DND-41 (cell line): ENCODE measurements at regions not wholly inside any gene's neighbourhood (a gene's known extent, or its start where the extent isn't known, plus 50 kb on each side); places are given as distances from the start of the nearest gene placed in this dataset.
A peak's percentile ranks its signal among the peaks of the same experiment; 100 is the strongest.

Experiments
- ATAC-seq: fragments of 200-7000 bp; cut with Tn5 transposase; 3 replicates; pipeline ENCODE4 v1.9.1; 2021; ENCODE audit warnings: low read depth; ENCODE audit not compliant: insufficient read depth
- DNase-seq: peaks from one replicate; pipeline ENCODE4 v3.0.0-alpha.2; 2020
- H2AFZ ChIP-seq: 2 replicates; pipeline ENCODE4 v1.6.0; 2012; ENCODE audit warnings: low read depth, low read length
- H3K27ac ChIP-seq: 2 replicates; pipeline ENCODE4 v1.5.1; 2012; ENCODE audit warnings: low read length, inconsistent platforms
- H3K27me3 ChIP-seq: fragments of 200-600 bp; sonication (generic); 2 replicates; pipeline ENCODE4 v1.6.0; 2012; ENCODE audit warnings: low read length, mild to moderate bottlenecking, inconsistent platforms; ENCODE audit not compliant: insufficient read depth, poor library complexity
- H3K36me3 ChIP-seq: 2 replicates; pipeline ENCODE4 v1.5.1; 2012; ENCODE audit warnings: low read length, inconsistent platforms; ENCODE audit not compliant: insufficient read depth
- H3K4me1 ChIP-seq: 2 replicates; pipeline ENCODE4 v1.5.1; 2012; ENCODE audit warnings: mild to moderate bottlenecking, low read length; ENCODE audit not compliant: insufficient read depth
- H3K4me2 ChIP-seq: 2 replicates; pipeline ENCODE4 v1.6.0; 2012; ENCODE audit warnings: mild to moderate bottlenecking, moderate library complexity, low read length, inconsistent platforms; ENCODE audit not compliant: insufficient read depth
- H3K4me3 ChIP-seq, 2 experiments: fragments of 200-600 bp in 1 of 2; shearing (Covaris generic) in 1 of 2; 2 replicates each; pipeline ENCODE4 v1.5.1; 2012 to 2016; ENCODE audit warnings: inconsistent platforms in 2 of 2, low read length in 2 of 2, mild to moderate bottlenecking in 2 of 2, low read depth in 1 of 2, moderate library complexity in 1 of 2
- H3K79me2 ChIP-seq: 2 replicates; pipeline ENCODE4 v1.6.0; 2012; ENCODE audit warnings: low read length, inconsistent platforms; ENCODE audit not compliant: insufficient read depth
- H3K9ac ChIP-seq: 2 replicates; pipeline ENCODE4 v1.6.0; 2012; ENCODE audit warnings: low read depth, mild to moderate bottlenecking, inconsistent platforms, low read length, moderate library complexity
- H3K9me3 ChIP-seq: 2 replicates; pipeline ENCODE4 v1.5.1; 2012; ENCODE audit warnings: low read length, moderate library complexity, mild to moderate bottlenecking, inconsistent platforms; ENCODE audit not compliant: insufficient read depth, severe bottlenecking
- H4K20me1 ChIP-seq: 2 replicates; pipeline ENCODE4 v1.6.0; 2012; ENCODE audit warnings: low read length; ENCODE audit not compliant: insufficient read depth
- CTCF ChIP-seq: IDR thresholded peaks from 2 replicates; pipeline ENCODE4 v1.5.1; 2012; ENCODE audit warnings: borderline replicate concordance, low read length, moderate library complexity, mild to moderate bottlenecking; ENCODE audit not compliant: poor library complexity, severe bottlenecking; ENCODE audit errors: extremely low read depth
- EZH2 ChIP-seq: IDR thresholded peaks from 3 replicates; pipeline ENCODE4 v1.6.1; 2012; ENCODE audit warnings: borderline replicate concordance, low read depth, mild to moderate bottlenecking, moderate library complexity, low read length, inconsistent platforms; ENCODE audit not compliant: severe bottlenecking

DNA sequence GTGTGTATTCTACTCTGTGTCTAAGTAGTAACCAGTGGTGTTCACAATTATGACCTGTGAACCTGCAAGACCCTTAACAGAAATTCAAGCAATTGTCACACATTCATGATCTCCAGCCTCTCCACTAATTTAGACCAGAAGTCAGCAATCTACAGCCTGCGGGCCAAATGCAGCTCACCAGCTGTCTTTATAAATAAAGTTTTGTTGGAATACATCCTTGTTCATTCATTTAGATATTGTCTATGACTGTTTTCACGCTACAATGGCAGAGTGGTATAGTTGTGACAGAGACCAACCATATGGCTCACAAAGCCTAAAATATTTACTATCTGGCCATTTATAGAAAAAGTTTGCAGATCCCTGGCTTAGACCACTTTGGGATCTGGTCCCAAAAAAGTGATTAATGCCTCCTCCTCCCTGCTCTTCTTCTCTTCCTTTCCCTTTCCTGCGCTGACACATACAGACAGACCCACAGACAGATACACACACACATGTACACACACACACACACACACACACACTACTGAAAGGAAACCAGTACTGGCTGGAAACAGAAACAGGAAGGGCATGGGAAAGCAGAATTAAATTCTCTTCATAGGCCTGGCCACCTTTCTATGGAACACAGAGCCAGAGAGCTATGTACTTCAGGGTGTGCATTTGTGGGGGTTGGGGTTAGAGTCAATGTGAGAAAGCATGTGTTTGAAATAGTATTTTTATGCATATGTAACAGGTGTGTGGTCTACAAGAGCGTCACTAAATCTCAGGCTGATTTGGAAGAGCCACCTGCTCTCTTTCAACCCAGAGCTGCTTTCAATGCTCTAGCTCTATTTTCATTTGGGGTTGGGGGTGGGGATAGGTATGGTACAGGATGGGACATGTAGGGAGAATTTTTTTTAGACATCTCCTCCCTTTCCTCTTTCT lies 49.7 kb upstream of the TMEM164 start:
- Histone ChIP-seq H4K20me1 (no peaks in the 10 kb centered on the region), H3K79me2 (no peaks in the 10 kb centered on the region), H3K4me2 (no peak overlapping the region), H2AFZ (no peak overlapping the region), H3K27me3 (no peaks in the 10 kb centered on the region), H3K9ac (no peak overlapping the region), H3K9me3 (no peaks in the 10 kb centered on the region), H3K4me3 (no peak overlapping the region), H3K27ac (no peak overlapping the region), H3K36me3 (no peaks in the 10 kb centered on the region), H3K4me1 (no peaks in the 10 kb centered on the region)
- TF ChIP-seq CTCF (no peak), EZH2 (no peak)
- DNase-seq (no peak), ATAC-seq (peak; percentile 24; the same call in 1 of the 3 replicates)
